ENCODE measurements at regions not wholly inside any gene's neighbourhood (a gene's known extent, or its start where the extent isn't known, plus 50 kb on each side); places are given as distances from the start of the nearest gene placed in this dataset.
"Not testable (repeated sequence)": the region's sequence is repeated elsewhere in the genome, so short reads cannot be mapped to it uniquely, and the experiment has no call there.

- not testable (repeated sequence) for H3K9me2 ChIP-seq (replicated peaks; ENCODE audit: insufficient read depth, low read length); H2AFZ ChIP-seq (ENCODE audit: low read length); H3F3A ChIP-seq (ENCODE audit: insufficient read depth, low read length); H3K27me3 ChIP-seq (replicated peaks; ENCODE audit: insufficient read depth, low read length); H3K9ac ChIP-seq (ENCODE audit: low read length); H3K36me3 ChIP-seq (replicated peaks; ENCODE audit: insufficient read depth, low read length); H3K4me3 ChIP-seq (ENCODE audit: low read length); H4K20me1 ChIP-seq (ENCODE audit: insufficient read depth, low read length); H3K4me2 ChIP-seq (ENCODE audit: low read depth, low read length); H3K79me2 ChIP-seq (ENCODE audit: low read length); H3K4me1 ChIP-seq (ENCODE audit: low read length); DNase-seq; H3K27ac ChIP-seq (ENCODE audit: low read length); H3K9me3 ChIP-seq (replicated peaks; ENCODE audit: insufficient read depth, low read length)
These were observed 896.0 kb downstream of the TUBA3C start for GRCh38 chr13:18285663-18286062.

DNA sequence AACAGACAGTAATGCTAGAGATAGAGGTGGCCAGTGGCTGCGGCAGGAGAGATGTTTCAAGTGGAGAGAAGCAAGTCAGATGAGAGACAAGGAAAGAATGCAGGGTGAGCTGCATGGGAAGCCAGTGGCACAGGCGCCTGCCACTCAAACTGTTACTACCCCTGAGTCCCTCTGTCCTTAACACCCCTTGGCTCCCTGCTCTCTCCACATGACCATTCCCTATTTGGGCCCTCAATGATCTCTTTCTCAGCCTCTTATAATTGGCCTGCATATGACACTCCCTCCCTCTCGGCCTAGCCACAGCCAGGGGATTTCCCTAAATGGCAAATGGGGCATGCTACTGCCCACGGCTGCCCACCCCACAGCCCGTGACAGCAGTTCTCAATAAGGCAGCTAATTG is 897.6 kb downstream of the TUBA3C start:
- not testable (repeated sequence) for H2AFZ ChIP-seq (ENCODE audit: low read length); H3K27ac ChIP-seq (ENCODE audit: low read length); H3K79me2 ChIP-seq (ENCODE audit: low read length); H3K36me3 ChIP-seq (replicated peaks; ENCODE audit: insufficient read depth, low read length); H3K4me1 ChIP-seq (ENCODE audit: low read length); H3K9me2 ChIP-seq (replicated peaks; ENCODE audit: insufficient read depth, low read length); H3F3A ChIP-seq (ENCODE audit: insufficient read depth, low read length); H3K4me3 ChIP-seq (ENCODE audit: low read length); H3K27me3 ChIP-seq (replicated peaks; ENCODE audit: insufficient read depth, low read length); H3K9me3 ChIP-seq (replicated peaks; ENCODE audit: insufficient read depth, low read length); H4K20me1 ChIP-seq (ENCODE audit: insufficient read depth, low read length); H3K9ac ChIP-seq (ENCODE audit: low read length); H3K4me2 ChIP-seq (ENCODE audit: low read depth, low read length); DNase-seq

DNA sequence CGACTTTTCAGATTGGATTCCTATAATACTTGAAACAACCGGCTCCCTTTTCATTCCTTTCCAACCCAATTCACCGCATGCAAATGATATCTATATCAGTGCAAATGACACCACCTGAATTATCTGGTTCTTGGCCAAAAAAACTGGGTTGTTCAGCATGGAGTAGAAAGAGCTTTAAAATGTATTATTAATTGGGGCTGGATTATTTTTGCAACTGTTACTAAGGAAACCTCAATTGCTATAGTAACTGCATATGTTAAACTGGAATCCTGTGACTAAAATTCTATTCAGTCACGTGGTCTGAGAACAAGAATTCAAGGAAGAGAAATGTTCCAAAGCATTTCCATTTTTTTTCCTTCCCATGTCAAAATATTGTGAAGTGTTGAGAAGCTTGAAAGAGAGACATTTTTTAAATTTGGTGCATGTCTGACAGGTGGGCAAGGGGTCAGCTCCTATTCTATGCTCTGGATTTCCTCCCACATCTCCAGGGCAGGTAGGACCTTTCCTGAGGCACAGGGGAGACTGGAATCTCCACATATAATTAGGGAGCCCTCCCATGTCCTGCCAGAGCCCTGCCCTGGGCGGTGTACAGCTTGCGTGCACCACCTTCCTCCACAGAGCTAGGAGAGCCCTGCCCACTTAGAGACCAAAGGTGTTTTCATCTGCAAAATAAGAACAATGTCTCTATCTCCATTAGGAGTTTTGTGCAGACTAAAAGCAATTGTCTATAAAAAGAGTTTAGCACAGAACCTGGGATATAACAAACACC is 899.6 kb downstream of the TUBA3C start:
- H3K36me3 ChIP-seq (replicated peaks; ENCODE audit: insufficient read depth, low read length); H3K9ac ChIP-seq (ENCODE audit: low read length); H3K27me3 ChIP-seq (replicated peaks; ENCODE audit: insufficient read depth, low read length); H3K27ac ChIP-seq (ENCODE audit: low read length); H2AFZ ChIP-seq (ENCODE audit: low read length); H3K9me3 ChIP-seq (replicated peaks; ENCODE audit: insufficient read depth, low read length); H3K4me1 ChIP-seq (ENCODE audit: low read length); H3K4me2 ChIP-seq (ENCODE audit: low read depth, low read length); H4K20me1 ChIP-seq (ENCODE audit: insufficient read depth, low read length); H3K79me2 ChIP-seq (ENCODE audit: low read length); H3K4me3 ChIP-seq (ENCODE audit: low read length); H3F3A ChIP-seq (ENCODE audit: insufficient read depth, low read length); H3K9me2 ChIP-seq (replicated peaks; ENCODE audit: insufficient read depth, low read length); DNase-seq: not testable (repeated sequence)

DNA sequence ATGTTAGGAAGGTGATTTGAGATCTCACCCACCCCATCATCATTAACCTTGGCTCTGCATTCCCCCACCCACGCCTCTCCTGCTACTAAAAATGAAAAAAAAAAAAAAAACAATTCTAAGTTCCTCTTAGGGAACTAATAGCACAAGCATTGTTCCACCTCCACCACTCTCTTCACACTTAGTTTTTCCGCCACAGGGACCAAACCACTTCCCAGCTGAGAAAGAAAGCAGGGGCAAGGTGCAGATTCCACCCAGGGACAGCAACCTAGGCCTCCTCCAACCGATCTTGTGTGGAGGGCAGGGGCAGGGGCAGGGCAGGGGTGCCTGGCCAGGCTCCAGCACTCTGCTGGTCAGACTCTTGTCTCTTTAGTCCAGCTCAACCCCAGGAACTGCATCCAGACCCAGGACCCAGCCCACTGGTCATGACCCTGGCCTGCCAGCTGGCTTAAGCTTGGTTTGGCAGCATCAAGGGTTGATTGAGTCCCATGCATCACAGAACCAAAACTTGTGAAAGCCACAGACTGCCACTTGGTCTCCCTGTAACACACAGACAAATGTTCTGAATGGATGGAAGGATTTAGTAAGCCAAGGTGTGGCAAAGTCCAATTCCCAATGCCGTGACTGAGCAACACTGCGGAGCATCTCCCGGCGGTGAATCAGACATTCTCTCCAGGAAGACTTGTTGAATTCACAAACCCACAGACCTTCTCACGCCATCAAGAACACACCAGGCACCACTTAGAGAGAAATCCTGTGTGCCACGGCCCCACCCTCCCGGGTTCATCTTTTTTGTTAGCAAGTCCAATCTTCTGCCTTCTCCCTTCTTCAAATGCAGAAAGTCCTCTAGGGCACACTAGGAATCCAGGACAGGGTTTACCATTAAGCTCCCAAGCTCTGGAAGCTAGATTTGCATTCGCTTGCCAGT is 900.5 kb downstream of the TUBA3C start:
- H3F3A ChIP-seq (ENCODE audit: insufficient read depth, low read length); H3K4me1 ChIP-seq (ENCODE audit: low read length); H3K27me3 ChIP-seq (replicated peaks; ENCODE audit: insufficient read depth, low read length); H3K4me3 ChIP-seq (ENCODE audit: low read length); H3K4me2 ChIP-seq (ENCODE audit: low read depth, low read length); H4K20me1 ChIP-seq (ENCODE audit: insufficient read depth, low read length); H3K27ac ChIP-seq (ENCODE audit: low read length); H2AFZ ChIP-seq (ENCODE audit: low read length); H3K79me2 ChIP-seq (ENCODE audit: low read length); H3K9me2 ChIP-seq (replicated peaks; ENCODE audit: insufficient read depth, low read length); H3K9ac ChIP-seq (ENCODE audit: low read length); H3K36me3 ChIP-seq (replicated peaks; ENCODE audit: insufficient read depth, low read length); DNase-seq; H3K9me3 ChIP-seq (replicated peaks; ENCODE audit: insufficient read depth, low read length): not testable (repeated sequence)

- H4K20me1 ChIP-seq (ENCODE audit: insufficient read depth, low read length); H3F3A ChIP-seq (ENCODE audit: insufficient read depth, low read length); DNase-seq; H3K27me3 ChIP-seq (replicated peaks; ENCODE audit: insufficient read depth, low read length); H3K9ac ChIP-seq (ENCODE audit: low read length); H2AFZ ChIP-seq (ENCODE audit: low read length); H3K9me2 ChIP-seq (replicated peaks; ENCODE audit: insufficient read depth, low read length); H3K4me3 ChIP-seq (ENCODE audit: low read length); H3K27ac ChIP-seq (ENCODE audit: low read length); H3K9me3 ChIP-seq (replicated peaks; ENCODE audit: insufficient read depth, low read length); H3K36me3 ChIP-seq (replicated peaks; ENCODE audit: insufficient read depth, low read length); H3K4me2 ChIP-seq (ENCODE audit: low read depth, low read length); H3K4me1 ChIP-seq (ENCODE audit: low read length); H3K79me2 ChIP-seq (ENCODE audit: low read length): not testable (repeated sequence)
These were observed 901.7 kb downstream of the TUBA3C start for GRCh38 chr13:18279971-18280370.

- H3K9me2 ChIP-seq (replicated peaks; ENCODE audit: insufficient read depth, low read length); DNase-seq; H3K4me3 ChIP-seq (ENCODE audit: low read length); H3K27me3 ChIP-seq (replicated peaks; ENCODE audit: insufficient read depth, low read length); H3K9ac ChIP-seq (ENCODE audit: low read length); H3K27ac ChIP-seq (ENCODE audit: low read length); H3K79me2 ChIP-seq (ENCODE audit: low read length); H3K36me3 ChIP-seq (replicated peaks; ENCODE audit: insufficient read depth, low read length); H3K9me3 ChIP-seq (replicated peaks; ENCODE audit: insufficient read depth, low read length); H3K4me2 ChIP-seq (ENCODE audit: low read depth, low read length); H3K4me1 ChIP-seq (ENCODE audit: low read length); H3F3A ChIP-seq (ENCODE audit: insufficient read depth, low read length); H2AFZ ChIP-seq (ENCODE audit: low read length); H4K20me1 ChIP-seq (ENCODE audit: insufficient read depth, low read length): not testable (repeated sequence)
These were observed 904.3 kb downstream of the TUBA3C start for GRCh38 chr13:18277372-18277771.

- H3K4me1 ChIP-seq (ENCODE audit: low read length); H3K9ac ChIP-seq (ENCODE audit: low read length); H3K9me2 ChIP-seq (replicated peaks; ENCODE audit: insufficient read depth, low read length); H3K4me3 ChIP-seq (ENCODE audit: low read length); H3K9me3 ChIP-seq (replicated peaks; ENCODE audit: insufficient read depth, low read length); H3F3A ChIP-seq (ENCODE audit: insufficient read depth, low read length); H3K4me2 ChIP-seq (ENCODE audit: low read depth, low read length); H3K79me2 ChIP-seq (ENCODE audit: low read length); H3K27me3 ChIP-seq (replicated peaks; ENCODE audit: insufficient read depth, low read length); H3K36me3 ChIP-seq (replicated peaks; ENCODE audit: insufficient read depth, low read length); H2AFZ ChIP-seq (ENCODE audit: low read length); H4K20me1 ChIP-seq (ENCODE audit: insufficient read depth, low read length): not testable (repeated sequence)
- peak; percentile 18 for DNase-seq
- H3K27ac ChIP-seq (ENCODE audit: low read length): peak overlapping the region; percentile 31; the same call in 1 of the 2 replicates
These were observed 905.3 kb downstream of the TUBA3C start for GRCh38 chr13:18276280-18276679.
